Lung (tissue), 11 donors: ENCODE measurements at regions not wholly inside any gene's neighbourhood (a gene's known extent, or its start where the extent isn't known, plus 50 kb on each side); places are given as distances from the start of the nearest gene placed in this dataset.

Source experiments
- ATAC-seq: fragments of 200-7000 bp; cut with Tn5 transposase; one replicate; pipeline ENCODE4 v1.9.1; 2020; ENCODE audit warnings: moderate number of reproducible peaks; ENCODE audit not compliant: insufficient read depth, low FRiP score
- DNase-seq, 3 donors: peaks; one replicate each; pipeline ENCODE4 v3.0.0-alpha.2; 2013 to 2017
- H3K27ac ChIP-seq, 2 donors: one replicate each; pipeline ENCODE4 v1.5.1; 2013; ENCODE audit warnings: mild to moderate bottlenecking in 2 of 2, moderate library complexity in 2 of 2, control low read depth in 1 of 2, inconsistent platforms in 1 of 2, low read depth in 1 of 2, low read length in 1 of 2
- H3K27me3 ChIP-seq, 3 donors: one replicate each; pipeline ENCODE4 v1.5.1; 2013; ENCODE audit warnings: low read length in 2 of 3; ENCODE audit not compliant: control insufficient read depth in 3 of 3, insufficient read depth in 3 of 3
- H3K36me3 ChIP-seq, 4 donors: one replicate each; pipeline ENCODE4 v1.5.1; 2013; ENCODE audit warnings: low read length in 4 of 4, mild to moderate bottlenecking in 1 of 4, moderate library complexity in 1 of 4; ENCODE audit not compliant: control insufficient read depth in 4 of 4, insufficient read depth in 4 of 4
- H3K4me1 ChIP-seq, 5 donors: one replicate each; pipeline ENCODE4 v1.5.1; 2013; ENCODE audit warnings: low read length in 5 of 5, mild to moderate bottlenecking in 2 of 5, moderate library complexity in 1 of 5; ENCODE audit not compliant: control insufficient read depth in 5 of 5, insufficient read depth in 5 of 5
- H3K4me3 ChIP-seq: one replicate; pipeline ENCODE4 v1.5.1; 2013; ENCODE audit warnings: mild to moderate bottlenecking, control low read depth, moderate library complexity
- H3K9ac ChIP-seq, 2 donors: one replicate each; pipeline ENCODE4 v1.5.1; 2013; ENCODE audit warnings: low read length in 2 of 2, control low read depth in 1 of 2; ENCODE audit not compliant: insufficient read depth in 1 of 2
- H3K9me3 ChIP-seq, 4 donors: one replicate each; pipeline ENCODE4 v1.5.1; 2013; ENCODE audit warnings: low read length in 3 of 4, mild to moderate bottlenecking in 1 of 4, moderate library complexity in 1 of 4; ENCODE audit not compliant: control insufficient read depth in 4 of 4, insufficient read depth in 3 of 4
- WGBS, 2 donors: extraction: QIAGEN DNeasy Blood & Tissue Kit; methylation state at CpG; one replicate each; pipeline ENCODE4 v1.1.7; 2013; 5-methylcytosine and 5-hydroxymethylcytosine counted together
- TF ChIP-seq, protein P1 (sequence below): IDR thresholded peaks from 2 replicates; pipeline ENCODE4 v1.5.1; 2012; ENCODE audit warnings: mild to moderate bottlenecking; ENCODE audit errors: control extremely low read depth, extremely low read depth
- donor health status: control.
- donor health status: control.
- donor health status: Bipolar disorder and iron deficiency.
- donor health status: healthy.
- donor health status: DM: yes; HTN: yes; CAD: no.

DNA sequence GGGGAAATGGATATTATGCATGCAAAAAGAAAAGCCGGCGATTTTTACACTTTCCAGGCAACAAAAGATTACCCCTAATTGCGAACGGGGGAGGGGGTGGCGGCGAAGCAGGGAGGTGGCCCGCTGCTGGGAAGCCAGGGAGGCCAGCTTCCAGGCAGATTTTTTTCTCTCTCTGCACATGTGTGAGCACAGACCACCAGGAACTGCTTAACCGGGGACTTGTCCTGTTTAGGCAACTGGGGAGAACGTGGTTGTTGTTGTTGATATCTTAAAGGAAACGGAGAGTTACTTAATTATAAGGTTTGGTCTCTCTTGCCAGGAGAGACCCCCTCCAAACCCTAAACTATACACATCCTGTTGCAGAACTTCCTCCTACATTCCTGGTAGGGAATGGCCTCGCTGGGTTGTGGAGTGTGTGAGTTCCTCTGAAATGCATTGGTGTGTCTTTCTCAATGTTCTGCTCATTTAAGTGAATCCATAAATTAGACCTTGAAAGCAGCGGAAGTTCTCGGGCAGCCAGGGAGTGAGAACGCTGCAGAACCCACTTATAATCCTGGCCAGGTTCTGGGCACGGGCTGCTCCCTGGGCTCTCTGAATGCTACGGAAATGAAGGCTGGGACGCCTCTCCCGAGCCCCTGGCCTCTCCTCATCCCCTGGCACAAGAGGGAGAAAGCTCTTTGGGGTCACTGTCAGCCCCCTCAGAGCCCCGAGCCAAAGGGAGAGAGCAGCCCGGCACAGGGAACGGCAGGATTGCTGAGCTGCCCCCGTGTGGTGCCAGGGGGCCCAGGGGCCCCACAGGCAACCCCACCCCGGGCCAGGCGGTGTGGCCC is 250.0 kb downstream of the FOXD2 start:
- ATAC-seq (no peak), DNase-seq (peak in 2 of 3 donors; percentile 46 to 61)
- TF ChIP-seq, protein P1, sequence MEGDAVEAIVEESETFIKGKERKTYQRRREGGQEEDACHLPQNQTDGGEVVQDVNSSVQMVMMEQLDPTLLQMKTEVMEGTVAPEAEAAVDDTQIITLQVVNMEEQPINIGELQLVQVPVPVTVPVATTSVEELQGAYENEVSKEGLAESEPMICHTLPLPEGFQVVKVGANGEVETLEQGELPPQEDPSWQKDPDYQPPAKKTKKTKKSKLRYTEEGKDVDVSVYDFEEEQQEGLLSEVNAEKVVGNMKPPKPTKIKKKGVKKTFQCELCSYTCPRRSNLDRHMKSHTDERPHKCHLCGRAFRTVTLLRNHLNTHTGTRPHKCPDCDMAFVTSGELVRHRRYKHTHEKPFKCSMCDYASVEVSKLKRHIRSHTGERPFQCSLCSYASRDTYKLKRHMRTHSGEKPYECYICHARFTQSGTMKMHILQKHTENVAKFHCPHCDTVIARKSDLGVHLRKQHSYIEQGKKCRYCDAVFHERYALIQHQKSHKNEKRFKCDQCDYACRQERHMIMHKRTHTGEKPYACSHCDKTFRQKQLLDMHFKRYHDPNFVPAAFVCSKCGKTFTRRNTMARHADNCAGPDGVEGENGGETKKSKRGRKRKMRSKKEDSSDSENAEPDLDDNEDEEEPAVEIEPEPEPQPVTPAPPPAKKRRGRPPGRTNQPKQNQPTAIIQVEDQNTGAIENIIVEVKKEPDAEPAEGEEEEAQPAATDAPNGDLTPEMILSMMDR = no peak
- H3K9ac ChIP-seq = no peak overlapping the region
- no peak overlapping the region for H3K4me3 ChIP-seq
- H3K4me1 ChIP-seq = peaks cover 0 to 17% (median 0%) of the 10 kb centered on the region in 5 donors
- 44 to 57% methylated on average over 24 of the region's 24 CpGs for WGBS, 2 donors
- H3K9me3 ChIP-seq = no peaks in the 10 kb centered on the region
- no peaks in the 10 kb centered on the region for H3K36me3 ChIP-seq
- no peak overlapping the region for H3K27ac ChIP-seq
- H3K27me3 ChIP-seq = no peaks in the 10 kb centered on the region

DNA sequence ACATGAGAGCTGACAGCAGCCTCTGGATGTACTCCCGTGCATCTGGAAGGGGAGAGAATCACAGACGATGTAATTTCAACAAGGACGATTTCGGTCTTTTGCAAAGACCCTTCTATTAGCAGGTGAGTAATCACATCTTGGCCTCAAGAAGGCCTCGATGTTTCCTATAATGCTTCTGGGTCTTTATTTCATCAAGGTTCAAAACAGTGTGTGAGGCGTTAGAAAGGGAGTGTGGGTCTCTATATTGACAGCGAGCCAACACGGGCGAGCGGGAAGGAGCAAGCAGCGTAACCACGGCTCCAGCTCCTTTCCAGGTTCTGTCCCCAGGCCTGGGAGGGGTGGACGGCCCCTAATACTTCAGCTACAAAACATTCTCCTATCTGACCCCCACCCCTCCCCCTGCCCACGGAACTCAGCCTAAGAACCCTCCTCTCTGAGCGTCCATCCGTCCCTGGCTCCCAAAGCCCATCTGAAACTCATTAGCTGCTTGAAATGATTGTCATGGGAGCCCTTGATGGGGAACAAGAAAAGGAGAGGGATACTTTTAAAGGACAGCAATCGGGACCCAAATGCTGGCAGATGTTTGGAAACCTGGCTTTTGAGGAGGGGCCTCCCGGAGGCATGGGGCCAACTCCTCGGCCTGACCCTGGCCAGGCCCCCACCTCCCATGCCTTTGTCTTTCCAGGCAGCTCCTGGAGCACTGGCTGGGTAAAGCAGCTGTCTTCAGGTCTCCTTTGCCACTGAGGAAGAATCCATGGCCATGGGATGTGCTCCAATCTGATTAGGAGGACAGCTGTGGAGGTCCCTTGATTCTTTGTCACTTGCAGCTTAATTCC is 250.8 kb downstream of the FOXD2 start:
- Histone ChIP-seq H3K27ac (no peak overlapping the region), H3K27me3 (no peaks in the 10 kb centered on the region), H3K4me1 (peaks cover 0 to 17% (median 0%) of the 10 kb centered on the region in 5 donors), H3K4me3 (no peak overlapping the region), H3K9me3 (no peaks in the 10 kb centered on the region), H3K36me3 (no peaks in the 10 kb centered on the region), H3K9ac (no peak overlapping the region)
- ATAC-seq (no peak), DNase-seq (no peak)
- TF ChIP-seq, protein P1 = no peak
- 83 to 89% methylated on average over 19 of the region's 19 CpGs for WGBS, 2 donors

DNA sequence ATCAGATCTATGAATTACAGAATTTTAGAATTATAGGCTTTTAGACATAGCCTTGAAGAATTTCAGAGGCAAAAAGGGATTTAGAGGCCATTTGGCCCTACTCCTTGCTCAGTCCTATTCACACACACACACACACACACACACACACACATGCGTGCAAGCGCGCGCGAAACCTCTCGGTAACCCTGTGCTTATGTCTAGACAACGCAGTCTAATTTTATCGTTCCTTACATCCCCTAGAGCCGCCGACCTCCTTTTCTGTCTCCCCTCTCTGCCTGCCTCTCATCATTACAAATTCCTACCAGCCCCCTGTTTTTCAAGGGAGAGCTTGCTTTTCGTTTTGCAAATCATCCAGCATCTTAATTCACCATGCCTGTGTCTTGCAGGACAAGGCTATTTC is 252.1 kb downstream of the FOXD2 start:
- TF ChIP-seq, protein P1 = no peak
- H3K9ac ChIP-seq = no peak overlapping the region
- 92% methylated on average over 11 of the region's 11 CpGs for WGBS, 2 donors
- peaks cover 0 to 17% (median 0%) of the 10 kb centered on the region in 5 donors for H3K4me1 ChIP-seq
- ATAC-seq = no peak
- no peak overlapping the region for H3K27ac ChIP-seq
- no peaks in the 10 kb centered on the region for H3K27me3 ChIP-seq
- no peak overlapping the region for H3K4me3 ChIP-seq
- no peaks in the 10 kb centered on the region for H3K9me3 ChIP-seq
- no peak for DNase-seq
- H3K36me3 ChIP-seq = no peaks in the 10 kb centered on the region
